HFF-Myc (cell line): ENCODE measurements at regions not wholly inside any gene's neighbourhood (a gene's known extent, or its start where the extent isn't known, plus 50 kb on each side); places are given as distances from the start of the nearest gene placed in this dataset.

Experiments used
- DNase-seq: peaks from one replicate; pipeline ENCODE4 v3.0.0-alpha.2; 2011; ENCODE audit warnings: low read depth; ENCODE audit errors: extremely low read depth
- H3K4me3 ChIP-seq: replicated peaks from 2 replicates; pipeline ENCODE4 v1.5.1; 2011; ENCODE audit warnings: low read depth, mild to moderate bottlenecking, control low read depth, low read length
- TF ChIP-seq, protein P1 (sequence below): IDR thresholded peaks from 2 replicates; pipeline ENCODE4 v1.5.1; 2012; ENCODE audit warnings: mild to moderate bottlenecking, low read depth, low read length, control low read depth; ENCODE audit errors: missing control alignments

DNA sequence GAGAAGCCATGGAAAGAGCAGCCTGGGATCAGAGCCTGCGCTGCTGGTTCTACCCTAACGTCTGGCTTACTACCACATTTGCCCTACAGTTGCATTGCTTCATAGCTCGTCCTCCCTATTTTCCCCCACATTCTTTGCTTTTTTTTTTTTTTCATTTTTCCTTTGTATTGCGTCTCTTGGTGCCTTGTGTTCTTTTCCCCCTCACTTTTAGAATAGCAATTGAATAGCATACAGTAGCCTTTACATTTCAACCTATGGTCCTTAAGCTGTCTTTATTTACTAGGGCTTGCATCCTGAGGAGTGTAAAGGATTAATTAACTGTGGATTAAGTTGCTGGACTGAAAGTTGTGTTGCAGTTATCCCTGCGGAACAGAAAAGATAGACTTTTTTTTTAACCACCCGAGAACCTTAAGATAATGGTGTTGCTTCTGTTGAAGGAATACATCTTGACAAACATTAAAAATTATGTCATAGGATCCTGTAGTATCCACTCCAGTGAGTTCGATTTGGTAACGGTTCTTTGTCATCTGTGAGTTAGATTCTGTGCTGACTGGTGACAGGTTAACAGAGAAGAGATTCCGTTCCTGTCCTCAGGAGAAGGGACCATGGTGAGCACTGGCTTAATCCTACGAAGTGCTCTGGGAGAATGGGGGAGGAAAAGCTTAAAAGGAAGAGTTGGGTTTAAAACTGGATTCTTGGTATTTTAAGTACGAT, 417.4 kb upstream of the NAALADL2 start:
- peak overlapping the region; percentile 72 for H3K4me3 ChIP-seq
- no peak for DNase-seq
- TF ChIP-seq, protein P1, sequence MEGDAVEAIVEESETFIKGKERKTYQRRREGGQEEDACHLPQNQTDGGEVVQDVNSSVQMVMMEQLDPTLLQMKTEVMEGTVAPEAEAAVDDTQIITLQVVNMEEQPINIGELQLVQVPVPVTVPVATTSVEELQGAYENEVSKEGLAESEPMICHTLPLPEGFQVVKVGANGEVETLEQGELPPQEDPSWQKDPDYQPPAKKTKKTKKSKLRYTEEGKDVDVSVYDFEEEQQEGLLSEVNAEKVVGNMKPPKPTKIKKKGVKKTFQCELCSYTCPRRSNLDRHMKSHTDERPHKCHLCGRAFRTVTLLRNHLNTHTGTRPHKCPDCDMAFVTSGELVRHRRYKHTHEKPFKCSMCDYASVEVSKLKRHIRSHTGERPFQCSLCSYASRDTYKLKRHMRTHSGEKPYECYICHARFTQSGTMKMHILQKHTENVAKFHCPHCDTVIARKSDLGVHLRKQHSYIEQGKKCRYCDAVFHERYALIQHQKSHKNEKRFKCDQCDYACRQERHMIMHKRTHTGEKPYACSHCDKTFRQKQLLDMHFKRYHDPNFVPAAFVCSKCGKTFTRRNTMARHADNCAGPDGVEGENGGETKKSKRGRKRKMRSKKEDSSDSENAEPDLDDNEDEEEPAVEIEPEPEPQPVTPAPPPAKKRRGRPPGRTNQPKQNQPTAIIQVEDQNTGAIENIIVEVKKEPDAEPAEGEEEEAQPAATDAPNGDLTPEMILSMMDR, result no peak

DNA sequence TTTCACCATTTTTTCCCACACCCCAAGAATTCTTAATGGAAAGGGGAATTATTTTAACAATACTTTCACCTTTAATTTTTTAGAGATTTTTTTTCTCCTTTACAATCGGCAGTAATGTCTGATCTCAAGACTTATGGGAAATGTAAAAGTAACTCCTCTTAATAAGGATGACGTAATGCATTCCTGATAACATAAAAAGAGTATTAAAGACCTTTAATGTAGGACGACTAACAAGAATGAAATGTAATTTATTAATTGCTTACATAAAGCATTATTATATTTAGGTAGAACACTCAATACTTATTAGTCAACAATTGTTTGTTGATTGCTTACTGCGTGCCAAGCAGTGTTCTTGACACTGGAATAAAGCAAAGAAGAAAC, 416.8 kb upstream of the NAALADL2 start:
- peak overlapping the region; percentile 72 for H3K4me3 ChIP-seq
- TF ChIP-seq, protein P1, result no peak
- DNase-seq, result no peak

- no peak overlapping the region for H3K4me3 ChIP-seq
- TF ChIP-seq, protein P1, result no peak
- no peak for DNase-seq
Observed at GRCh38 chr3:174444391-174444790, 414.7 kb upstream of the NAALADL2 start.

GRCh38 chr3:174457758-174458157, 401.4 kb upstream of the NAALADL2 start:
- H3K4me3 ChIP-seq, result no peak overlapping the region
- no peak for DNase-seq
- TF ChIP-seq, protein P1, result no peak

DNA sequence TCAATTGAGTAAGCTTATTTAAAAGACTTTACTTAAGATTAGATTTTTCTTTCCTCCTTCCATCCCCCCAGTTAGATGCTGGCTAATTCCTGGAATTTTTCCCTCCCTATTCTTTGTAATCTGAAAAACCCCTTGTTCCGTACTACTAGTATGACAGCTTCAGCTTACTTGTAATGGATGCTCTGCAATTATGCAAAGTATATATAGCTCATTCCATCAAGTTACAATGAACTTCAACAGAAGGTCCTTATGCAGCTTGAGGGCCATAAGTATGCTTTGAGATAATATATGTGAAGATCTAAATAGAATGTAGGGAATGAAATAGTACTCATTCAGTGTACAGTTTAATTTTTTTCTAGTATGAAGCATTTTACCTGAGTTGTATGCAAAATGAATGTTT, 398.3 kb upstream of the NAALADL2 start:
- TF ChIP-seq, protein P1, result no peak
- DNase-seq, result no peak
- H3K4me3 ChIP-seq, result no peak overlapping the region

- H3K4me3 ChIP-seq, result no peak overlapping the region
- no peak for DNase-seq
- TF ChIP-seq, protein P1, result no peak
Observed at GRCh38 chr3:174462916-174463315, 396.2 kb upstream of the NAALADL2 start.

DNA sequence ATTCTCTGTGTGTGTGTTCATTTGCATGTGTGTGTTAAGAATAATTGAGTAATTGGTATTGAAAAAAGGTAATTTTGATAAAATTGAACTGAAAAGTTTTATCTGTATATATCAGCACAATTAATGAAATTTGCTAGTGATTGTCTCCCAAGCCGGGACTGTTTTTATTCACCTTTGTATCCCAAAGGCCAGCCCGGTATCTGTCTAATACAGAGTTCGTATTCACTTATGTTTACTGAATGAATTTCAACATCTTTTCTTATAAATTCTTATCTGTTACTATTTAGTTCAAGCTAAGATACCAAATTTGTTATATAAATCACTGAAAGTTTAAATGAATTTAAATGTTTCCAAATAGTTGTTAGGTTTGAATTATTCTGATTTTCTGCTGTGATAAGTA, 394.0 kb upstream of the NAALADL2 start:
- TF ChIP-seq, protein P1, result no peak
- no peak for DNase-seq
- no peak overlapping the region for H3K4me3 ChIP-seq
